ENCODE measurements at regions not wholly inside any gene's neighbourhood (a gene's known extent, or its start where the extent isn't known, plus 50 kb on each side); places are given as distances from the start of the nearest gene placed in this dataset.

GRCh38 chr14:23727566-23728335 lies 91.6 kb downstream of the DHRS2 start:
- TF ChIP-seq, protein P1, sequence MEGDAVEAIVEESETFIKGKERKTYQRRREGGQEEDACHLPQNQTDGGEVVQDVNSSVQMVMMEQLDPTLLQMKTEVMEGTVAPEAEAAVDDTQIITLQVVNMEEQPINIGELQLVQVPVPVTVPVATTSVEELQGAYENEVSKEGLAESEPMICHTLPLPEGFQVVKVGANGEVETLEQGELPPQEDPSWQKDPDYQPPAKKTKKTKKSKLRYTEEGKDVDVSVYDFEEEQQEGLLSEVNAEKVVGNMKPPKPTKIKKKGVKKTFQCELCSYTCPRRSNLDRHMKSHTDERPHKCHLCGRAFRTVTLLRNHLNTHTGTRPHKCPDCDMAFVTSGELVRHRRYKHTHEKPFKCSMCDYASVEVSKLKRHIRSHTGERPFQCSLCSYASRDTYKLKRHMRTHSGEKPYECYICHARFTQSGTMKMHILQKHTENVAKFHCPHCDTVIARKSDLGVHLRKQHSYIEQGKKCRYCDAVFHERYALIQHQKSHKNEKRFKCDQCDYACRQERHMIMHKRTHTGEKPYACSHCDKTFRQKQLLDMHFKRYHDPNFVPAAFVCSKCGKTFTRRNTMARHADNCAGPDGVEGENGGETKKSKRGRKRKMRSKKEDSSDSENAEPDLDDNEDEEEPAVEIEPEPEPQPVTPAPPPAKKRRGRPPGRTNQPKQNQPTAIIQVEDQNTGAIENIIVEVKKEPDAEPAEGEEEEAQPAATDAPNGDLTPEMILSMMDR (IDR thresholded peaks at IDR 0.05), result peak in 3 of 6 experiments; percentile 49 to 57 (median 54)
- no peak for TF ChIP-seq POLR2A (IDR thresholded peaks at IDR 0.05)

Data from Peyer's patch (tissue), 4 donors.